Erythroblast (primary cell): ENCODE measurements at regions not wholly inside any gene's neighbourhood (a gene's known extent, or its start where the extent isn't known, plus 50 kb on each side); places are given as distances from the start of the nearest gene placed in this dataset.

Source experiments
- GATA1 ChIP-seq: IDR thresholded peaks from 2 replicates; pipeline ENCODE4 v1.6.1; 2011; ENCODE audit warnings: low read depth, mild to moderate bottlenecking, control low read depth, low read length, moderate library complexity
- POLR2A ChIP-seq: IDR thresholded peaks from 2 replicates; pipeline ENCODE4 v1.6.1; 2011; ENCODE audit warnings: mild to moderate bottlenecking, low read length

DNA sequence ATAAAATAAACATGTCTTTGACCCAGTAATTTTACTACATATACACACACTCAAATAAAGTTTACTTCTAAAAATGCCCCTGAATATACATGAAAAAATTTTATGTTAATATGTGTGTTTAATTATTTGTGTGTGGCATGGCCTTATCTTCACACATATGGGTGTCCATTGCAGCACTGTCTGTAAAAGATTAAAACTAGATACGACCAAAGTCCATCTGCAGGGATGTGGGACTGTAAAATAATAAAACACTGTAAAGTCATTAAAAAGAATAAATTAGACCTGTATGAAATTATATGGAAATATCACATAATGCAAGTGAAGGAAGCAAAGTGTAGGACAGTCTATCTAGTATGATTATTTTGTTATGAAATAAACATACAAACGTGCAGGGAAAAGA, 337.3 kb downstream of the RND3 start:
- TF ChIP-seq POLR2A (no peak), GATA1 (no peak)
